A673 (cell line): ENCODE measurements at regions not wholly inside any gene's neighbourhood (a gene's known extent, or its start where the extent isn't known, plus 50 kb on each side); places are given as distances from the start of the nearest gene placed in this dataset.

Experiments used
- EZH2 ChIP-seq: fragments of 200-600 bp; sonication (generic); IDR thresholded peaks from 2 replicates; pipeline ENCODE4 v1.6.1; 2017; ENCODE audit warnings: borderline replicate concordance, low read depth, mild to moderate bottlenecking, mixed read lengths, antibody characterized with exemption, low read length; ENCODE audit not compliant: poor library complexity, severe bottlenecking
- TF ChIP-seq, protein P1 (sequence below): fragments of 300-800, 200-600 bp; sonication (generic); conservative IDR thresholded peaks from 2 replicates; pipeline ENCODE4 v1.5.1; 2017; ENCODE audit warnings: low read depth, mild to moderate bottlenecking, antibody characterized with exemption, low read length, moderate library complexity, mixed read lengths

GRCh38 chr22:49393526-49393925, 434.1 kb downstream of the BRD1 start:
- TF ChIP-seq, protein P1, sequence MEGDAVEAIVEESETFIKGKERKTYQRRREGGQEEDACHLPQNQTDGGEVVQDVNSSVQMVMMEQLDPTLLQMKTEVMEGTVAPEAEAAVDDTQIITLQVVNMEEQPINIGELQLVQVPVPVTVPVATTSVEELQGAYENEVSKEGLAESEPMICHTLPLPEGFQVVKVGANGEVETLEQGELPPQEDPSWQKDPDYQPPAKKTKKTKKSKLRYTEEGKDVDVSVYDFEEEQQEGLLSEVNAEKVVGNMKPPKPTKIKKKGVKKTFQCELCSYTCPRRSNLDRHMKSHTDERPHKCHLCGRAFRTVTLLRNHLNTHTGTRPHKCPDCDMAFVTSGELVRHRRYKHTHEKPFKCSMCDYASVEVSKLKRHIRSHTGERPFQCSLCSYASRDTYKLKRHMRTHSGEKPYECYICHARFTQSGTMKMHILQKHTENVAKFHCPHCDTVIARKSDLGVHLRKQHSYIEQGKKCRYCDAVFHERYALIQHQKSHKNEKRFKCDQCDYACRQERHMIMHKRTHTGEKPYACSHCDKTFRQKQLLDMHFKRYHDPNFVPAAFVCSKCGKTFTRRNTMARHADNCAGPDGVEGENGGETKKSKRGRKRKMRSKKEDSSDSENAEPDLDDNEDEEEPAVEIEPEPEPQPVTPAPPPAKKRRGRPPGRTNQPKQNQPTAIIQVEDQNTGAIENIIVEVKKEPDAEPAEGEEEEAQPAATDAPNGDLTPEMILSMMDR: no peak
- TF ChIP-seq EZH2: no peak
